ENCODE measurements at regions not wholly inside any gene's neighbourhood (a gene's known extent, or its start where the extent isn't known, plus 50 kb on each side); places are given as distances from the start of the nearest gene placed in this dataset.

GRCh38 chr4:110914791-110915190 lies 291.9 kb upstream of the PITX2 start:
- FAIRE-seq: no peak

GRCh38 chr4:110915301-110915700 lies 292.4 kb upstream of the PITX2 start:
- TF ChIP-seq POU2F2 (IDR thresholded peaks at IDR 0.05; ENCODE audit: low read depth, low read length) (no peak), TAF1 (IDR thresholded peaks at IDR 0.05; ENCODE audit: low read depth, low read length) (no peak), POLR2AphosphoS5 (IDR thresholded peaks at IDR 0.05; ENCODE audit: low read depth, low read length) (no peak), POLR2A (IDR thresholded peaks at IDR 0.05; ENCODE audit: low read depth, low read length) (no peak), SPI1 (IDR thresholded peaks at IDR 0.05; ENCODE audit: low read depth, low read length) (no peak), PAX5 (IDR thresholded peaks at IDR 0.05; ENCODE audit: insufficient read depth, low read length, severe bottlenecking) (no peak)
- FAIRE-seq (no peak), DNase-seq (ENCODE audit: insufficient read length, low spot score) (no peak)

More at GRCh38 chr4:110914791-110915190, 291.9 kb upstream of the PITX2 start:
- DNase-seq (ENCODE audit: insufficient read length, low spot score): no peak
- TF ChIP-seq POLR2AphosphoS5 (IDR thresholded peaks at IDR 0.05; ENCODE audit: low read depth, low read length) (no peak), POU2F2 (IDR thresholded peaks at IDR 0.05; ENCODE audit: low read depth, low read length) (no peak), SPI1 (IDR thresholded peaks at IDR 0.05; ENCODE audit: low read depth, low read length) (no peak), POLR2A (IDR thresholded peaks at IDR 0.05; ENCODE audit: low read depth, low read length) (no peak), PAX5 (IDR thresholded peaks at IDR 0.05; ENCODE audit: insufficient read depth, low read length, severe bottlenecking) (no peak), TAF1 (IDR thresholded peaks at IDR 0.05; ENCODE audit: low read depth, low read length) (no peak)

GRCh38 chr4:110916505-110916904 lies 293.6 kb upstream of the PITX2 start:
- FAIRE-seq (no peak), DNase-seq (ENCODE audit: insufficient read length, low spot score) (no peak)
- TF ChIP-seq PAX5 (IDR thresholded peaks at IDR 0.05; ENCODE audit: insufficient read depth, low read length, severe bottlenecking) (no peak), SPI1 (IDR thresholded peaks at IDR 0.05; ENCODE audit: low read depth, low read length) (no peak), POLR2AphosphoS5 (IDR thresholded peaks at IDR 0.05; ENCODE audit: low read depth, low read length) (no peak), POLR2A (IDR thresholded peaks at IDR 0.05; ENCODE audit: low read depth, low read length) (no peak), TAF1 (IDR thresholded peaks at IDR 0.05; ENCODE audit: low read depth, low read length) (no peak), POU2F2 (IDR thresholded peaks at IDR 0.05; ENCODE audit: low read depth, low read length) (no peak)

- no peak for FAIRE-seq
- no peak for DNase-seq (ENCODE audit: insufficient read length, low spot score)
- TF ChIP-seq PAX5 (IDR thresholded peaks at IDR 0.05; ENCODE audit: insufficient read depth, low read length, severe bottlenecking) (no peak), TAF1 (IDR thresholded peaks at IDR 0.05; ENCODE audit: low read depth, low read length) (no peak), POU2F2 (IDR thresholded peaks at IDR 0.05; ENCODE audit: low read depth, low read length) (no peak), SPI1 (IDR thresholded peaks at IDR 0.05; ENCODE audit: low read depth, low read length) (no peak), POLR2AphosphoS5 (IDR thresholded peaks at IDR 0.05; ENCODE audit: low read depth, low read length) (no peak)
These were observed 295.0 kb upstream of the PITX2 start for GRCh38 chr4:110917835-110918234.

GRCh38 chr4:110920990-110921389 lies 298.1 kb upstream of the PITX2 start:
- DNase-seq (ENCODE audit: insufficient read length, low spot score) (no peak), FAIRE-seq (no peak)
- TF ChIP-seq SPI1 (IDR thresholded peaks at IDR 0.05; ENCODE audit: low read depth, low read length) (no peak), PAX5 (IDR thresholded peaks at IDR 0.05; ENCODE audit: insufficient read depth, low read length, severe bottlenecking) (no peak), POLR2A (IDR thresholded peaks at IDR 0.05; ENCODE audit: low read depth, low read length) (no peak), TAF1 (IDR thresholded peaks at IDR 0.05; ENCODE audit: low read depth, low read length) (no peak), POU2F2 (IDR thresholded peaks at IDR 0.05; ENCODE audit: low read depth, low read length) (no peak), POLR2AphosphoS5 (IDR thresholded peaks at IDR 0.05; ENCODE audit: low read depth, low read length) (no peak)

- FAIRE-seq: no peak
- no peak for DNase-seq (ENCODE audit: insufficient read length, low spot score)
- no peak for TF ChIP-seq TAF1 (IDR thresholded peaks at IDR 0.05; ENCODE audit: low read depth, low read length)
- TF ChIP-seq POLR2AphosphoS5 (IDR thresholded peaks at IDR 0.05; ENCODE audit: low read depth, low read length): no peak
- no peak for TF ChIP-seq POLR2A (IDR thresholded peaks at IDR 0.05; ENCODE audit: low read depth, low read length)
- TF ChIP-seq SPI1 (IDR thresholded peaks at IDR 0.05; ENCODE audit: low read depth, low read length): no peak
- no peak for TF ChIP-seq POU2F2 (IDR thresholded peaks at IDR 0.05; ENCODE audit: low read depth, low read length)
- no peak for TF ChIP-seq PAX5 (IDR thresholded peaks at IDR 0.05; ENCODE audit: insufficient read depth, low read length, severe bottlenecking)
These were observed 301.9 kb upstream of the PITX2 start for GRCh38 chr4:110924761-110925160.

GRCh38 chr4:110926841-110927400 lies 304.0 kb upstream of the PITX2 start:
- DNase-seq (ENCODE audit: insufficient read length, low spot score) (no peak), FAIRE-seq (no peak)
- TF ChIP-seq POU2F2 (IDR thresholded peaks at IDR 0.05; ENCODE audit: low read depth, low read length): no peak

GRCh38 chr4:110933341-110933740 lies 310.5 kb upstream of the PITX2 start:
- FAIRE-seq: no peak
- no peak for DNase-seq (ENCODE audit: insufficient read length, low spot score)
- TF ChIP-seq POLR2AphosphoS5 (IDR thresholded peaks at IDR 0.05; ENCODE audit: low read depth, low read length) (no peak), TAF1 (IDR thresholded peaks at IDR 0.05; ENCODE audit: low read depth, low read length) (no peak), SPI1 (IDR thresholded peaks at IDR 0.05; ENCODE audit: low read depth, low read length) (no peak), PAX5 (IDR thresholded peaks at IDR 0.05; ENCODE audit: insufficient read depth, low read length, severe bottlenecking) (no peak), POU2F2 (IDR thresholded peaks at IDR 0.05; ENCODE audit: low read depth, low read length) (no peak), POLR2A (IDR thresholded peaks at IDR 0.05; ENCODE audit: low read depth, low read length) (no peak)

- DNase-seq (ENCODE audit: insufficient read length, low spot score) (no peak), FAIRE-seq (no peak)
- no peak for TF ChIP-seq TAF1 (IDR thresholded peaks at IDR 0.05; ENCODE audit: low read depth, low read length)
- TF ChIP-seq SPI1 (IDR thresholded peaks at IDR 0.05; ENCODE audit: low read depth, low read length): no peak
- TF ChIP-seq POLR2A (IDR thresholded peaks at IDR 0.05; ENCODE audit: low read depth, low read length): no peak
- TF ChIP-seq PAX5 (IDR thresholded peaks at IDR 0.05; ENCODE audit: insufficient read depth, low read length, severe bottlenecking): no peak
- no peak for TF ChIP-seq POU2F2 (IDR thresholded peaks at IDR 0.05; ENCODE audit: low read depth, low read length)
- TF ChIP-seq POLR2AphosphoS5 (IDR thresholded peaks at IDR 0.05; ENCODE audit: low read depth, low read length): no peak
These were observed 321.6 kb upstream of the PITX2 start for GRCh38 chr4:110944501-110944900.

- TF ChIP-seq POLR2A (IDR thresholded peaks at IDR 0.05; ENCODE audit: low read depth, low read length) (no peak), TAF1 (IDR thresholded peaks at IDR 0.05; ENCODE audit: low read depth, low read length) (no peak), SPI1 (IDR thresholded peaks at IDR 0.05; ENCODE audit: low read depth, low read length) (no peak), PAX5 (IDR thresholded peaks at IDR 0.05; ENCODE audit: insufficient read depth, low read length, severe bottlenecking) (no peak)
- FAIRE-seq (no peak), DNase-seq (ENCODE audit: insufficient read length, low spot score) (no peak)
These were observed 322.7 kb upstream of the PITX2 start for GRCh38 chr4:110945600-110945999.
